ENCODE measurements at regions not wholly inside any gene's neighbourhood (a gene's known extent, or its start where the extent isn't known, plus 50 kb on each side); places are given as distances from the start of the nearest gene placed in this dataset.

DNA sequence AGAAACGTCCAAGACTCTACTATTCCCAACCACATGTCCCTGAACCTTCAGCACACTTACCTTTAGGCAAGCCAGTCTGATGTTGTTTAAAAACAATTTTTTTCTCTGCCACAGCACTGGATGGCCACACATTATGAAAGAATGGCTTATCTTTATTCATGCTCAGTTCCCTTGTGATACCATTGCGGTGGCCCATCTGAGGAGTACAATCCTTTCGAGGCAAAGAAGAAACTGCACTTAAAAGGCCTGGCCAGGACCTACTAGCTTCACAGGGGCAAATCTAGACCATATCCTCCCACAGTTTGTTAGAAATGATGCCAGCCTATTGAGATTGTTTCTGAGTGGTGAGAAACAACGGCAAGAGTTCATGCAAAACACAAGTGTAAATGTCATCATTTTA lies 88.4 kb upstream of the PLEKHG1 start:
- Histone ChIP-seq H3K4me1 (ENCODE audit: control insufficient read depth, extremely low read depth, insufficient read depth, low read length) (no peaks in the 10 kb centered on the region), H3K4me3 (replicated peaks in 1 of 4; ENCODE audit: control extremely low read depth in 1 of 4, insufficient read depth in 1 of 4, low read depth in 3 of 4, low read length in 4 of 4) (no peak overlapping the region), H4K20me1 (ENCODE audit: control insufficient read depth, extremely low read depth, insufficient read depth, low read length) (no peaks in the 10 kb centered on the region), H3K79me2 (ENCODE audit: control insufficient read depth, insufficient read depth, low read length) (no peaks in the 10 kb centered on the region), H3K27me3 (ENCODE audit: control insufficient read depth, insufficient read depth, low read length) (no peaks in the 10 kb centered on the region), H3K9me3 (ENCODE audit: control insufficient read depth, insufficient read depth, low read depth, low read length) (no peaks in the 10 kb centered on the region), H2AFZ (ENCODE audit: low read length) (no peak overlapping the region), H3K36me3 (ENCODE audit: control insufficient read depth, insufficient read depth, low read length) (no peaks in the 10 kb centered on the region), H3K27ac (ENCODE audit: insufficient read depth, low read length) (no peak overlapping the region), H3K9ac (ENCODE audit: insufficient read depth, low read length) (no peak overlapping the region), H3K4me2 (ENCODE audit: extremely low read depth, insufficient read depth, low read length) (no peak overlapping the region)
- no peak for DNase-seq (ENCODE audit: low read depth in 2 of 2)
- no peak for TF ChIP-seq EZH2 (IDR thresholded peaks at IDR 0.05; ENCODE audit: low read length, missing control alignments)
- no peak for TF ChIP-seq CTCF (conservative IDR thresholded peaks at IDR 0.05 in 1 of 2, IDR thresholded peaks at IDR 0.05 in 1 of 2; ENCODE audit: low read depth in 1 of 2, low read length in 2 of 2)

DNA sequence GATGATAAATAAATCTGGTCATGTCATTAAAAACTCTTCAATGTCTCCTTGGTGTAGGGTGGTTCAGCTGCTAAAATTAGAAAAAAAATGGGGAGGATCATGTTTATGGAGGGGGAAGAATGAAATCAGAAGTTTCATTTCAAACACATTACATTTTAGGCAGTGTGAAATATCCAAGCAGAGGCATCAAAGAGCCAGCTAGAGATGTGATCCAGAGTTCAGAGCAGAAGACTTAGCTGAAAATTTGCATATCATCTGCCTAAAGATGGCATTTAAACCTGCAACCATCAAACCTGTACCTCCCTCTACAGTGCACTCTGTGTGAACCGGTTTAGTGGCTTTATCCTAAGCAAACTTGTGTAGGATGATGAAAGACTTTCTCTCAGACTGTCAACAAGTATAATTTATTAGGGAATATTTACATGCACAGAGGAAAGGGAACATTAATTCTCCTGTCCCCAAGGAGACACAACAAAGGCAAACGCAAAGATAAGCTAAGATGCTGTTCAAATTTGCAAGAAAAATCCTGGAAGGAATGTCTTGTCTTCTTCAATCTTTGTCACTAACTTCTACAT lies 84.8 kb upstream of the PLEKHG1 start:
- no peaks in the 10 kb centered on the region for H3K9me3 ChIP-seq (ENCODE audit: control insufficient read depth, insufficient read depth, low read depth, low read length)
- no peaks in the 10 kb centered on the region for H4K20me1 ChIP-seq (ENCODE audit: control insufficient read depth, extremely low read depth, insufficient read depth, low read length)
- no peaks in the 10 kb centered on the region for H3K79me2 ChIP-seq (ENCODE audit: control insufficient read depth, insufficient read depth, low read length)
- H3K9ac ChIP-seq (ENCODE audit: insufficient read depth, low read length) = no peak overlapping the region
- no peak overlapping the region for H3K4me2 ChIP-seq (ENCODE audit: extremely low read depth, insufficient read depth, low read length)
- DNase-seq (ENCODE audit: low read depth in 2 of 2) = peak in 1 of 2 donors; percentile 44
- no peaks in the 10 kb centered on the region for H3K36me3 ChIP-seq (ENCODE audit: control insufficient read depth, insufficient read depth, low read length)
- H3K4me3 ChIP-seq (replicated peaks in 1 of 4; ENCODE audit: control extremely low read depth in 1 of 4, insufficient read depth in 1 of 4, low read depth in 3 of 4, low read length in 4 of 4) = no peak overlapping the region
- no peaks in the 10 kb centered on the region for H3K27me3 ChIP-seq (ENCODE audit: control insufficient read depth, insufficient read depth, low read length)
- no peaks in the 10 kb centered on the region for H3K4me1 ChIP-seq (ENCODE audit: control insufficient read depth, extremely low read depth, insufficient read depth, low read length)
- H3K27ac ChIP-seq (ENCODE audit: insufficient read depth, low read length) = no peak overlapping the region
- no peak for TF ChIP-seq CTCF (conservative IDR thresholded peaks at IDR 0.05 in 1 of 2, IDR thresholded peaks at IDR 0.05 in 1 of 2; ENCODE audit: low read depth in 1 of 2, low read length in 2 of 2)
- TF ChIP-seq EZH2 (IDR thresholded peaks at IDR 0.05; ENCODE audit: low read length, missing control alignments) = no peak
- no peak overlapping the region for H2AFZ ChIP-seq (ENCODE audit: low read length)

- H2AFZ ChIP-seq (ENCODE audit: low read length) = no peak overlapping the region
- no peak for DNase-seq (ENCODE audit: low read depth in 2 of 2)
- H3K9me3 ChIP-seq (ENCODE audit: control insufficient read depth, insufficient read depth, low read depth, low read length) = no peaks in the 10 kb centered on the region
- H3K4me1 ChIP-seq (ENCODE audit: control insufficient read depth, extremely low read depth, insufficient read depth, low read length) = no peaks in the 10 kb centered on the region
- TF ChIP-seq EZH2 (IDR thresholded peaks at IDR 0.05; ENCODE audit: low read length, missing control alignments) (no peak), CTCF (conservative IDR thresholded peaks at IDR 0.05 in 1 of 2, IDR thresholded peaks at IDR 0.05 in 1 of 2; ENCODE audit: low read depth in 1 of 2, low read length in 2 of 2) (no peak)
- no peak overlapping the region for H3K4me3 ChIP-seq (replicated peaks in 1 of 4; ENCODE audit: control extremely low read depth in 1 of 4, insufficient read depth in 1 of 4, low read depth in 3 of 4, low read length in 4 of 4)
- H3K9ac ChIP-seq (ENCODE audit: insufficient read depth, low read length) = no peak overlapping the region
- H3K27ac ChIP-seq (ENCODE audit: insufficient read depth, low read length) = no peak overlapping the region
- no peaks in the 10 kb centered on the region for H3K79me2 ChIP-seq (ENCODE audit: control insufficient read depth, insufficient read depth, low read length)
- H3K36me3 ChIP-seq (ENCODE audit: control insufficient read depth, insufficient read depth, low read length) = no peaks in the 10 kb centered on the region
- no peak overlapping the region for H3K4me2 ChIP-seq (ENCODE audit: extremely low read depth, insufficient read depth, low read length)
- H3K27me3 ChIP-seq (ENCODE audit: control insufficient read depth, insufficient read depth, low read length) = no peaks in the 10 kb centered on the region
- no peaks in the 10 kb centered on the region for H4K20me1 ChIP-seq (ENCODE audit: control insufficient read depth, extremely low read depth, insufficient read depth, low read length)
Observed at GRCh38 chr6:150516199-150516598, 83.5 kb upstream of the PLEKHG1 start.
